ENCODE measurements at regions not wholly inside any gene's neighbourhood (a gene's known extent, or its start where the extent isn't known, plus 50 kb on each side); places are given as distances from the start of the nearest gene placed in this dataset.

DNA sequence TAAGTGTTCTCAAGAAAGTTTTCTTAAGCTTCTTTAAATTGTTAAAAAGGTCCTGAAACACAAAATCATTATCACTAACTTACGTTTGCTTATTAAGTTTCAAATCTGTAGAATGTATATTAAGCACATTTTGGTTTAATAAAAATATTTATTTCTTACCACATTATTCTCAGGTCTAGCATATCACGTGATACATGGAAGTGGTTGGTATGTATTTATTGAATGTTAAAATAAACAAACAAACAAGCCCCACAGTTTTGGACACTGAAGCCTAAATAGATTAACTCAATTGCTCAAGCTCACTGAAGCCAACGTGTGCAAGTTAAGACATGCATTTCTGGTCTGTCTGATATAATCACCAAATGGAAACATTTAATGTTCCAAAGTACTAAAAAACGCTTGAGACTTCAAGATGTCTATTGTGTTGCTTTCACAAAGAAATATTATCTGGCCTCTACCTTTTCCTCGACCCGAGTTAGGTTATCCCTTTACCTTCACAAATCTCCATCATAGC is 1136.9 kb downstream of the TAF11L14 start:
- no peak for TF ChIP-seq SUZ12 (IDR thresholded peaks at IDR 0.05; ENCODE audit: extremely low read depth, insufficient read depth, insufficient read length)
- TF ChIP-seq YY1 (IDR thresholded peaks at IDR 0.05; ENCODE audit: insufficient read depth, insufficient read length): no peak

Measured in NT2/D1 (cell line).